ENCODE measurements at regions not wholly inside any gene's neighbourhood (a gene's known extent, or its start where the extent isn't known, plus 50 kb on each side); places are given as distances from the start of the nearest gene placed in this dataset.
"Not testable (repeated sequence)": the region's sequence is repeated elsewhere in the genome, so short reads cannot be mapped to it uniquely, and the experiment has no call there.

- Histone ChIP-seq H3K4me3 (ENCODE audit: low read depth, low read length) (no peak overlapping the region), H3K27me3 (ENCODE audit: control insufficient read depth, insufficient read depth, low read length) (no peaks in the 10 kb centered on the region), H3K36me3 (ENCODE audit: control insufficient read depth, insufficient read depth, low read length) (no peaks in the 10 kb centered on the region)
- TF ChIP-seq CTCF (IDR thresholded peaks at IDR 0.05; ENCODE audit: insufficient read depth, low read length, poor library complexity, severe bottlenecking) = no peak
- DNase-seq (ENCODE audit: low read depth) = no peak
Observed at GRCh38 chr3:35305406-35305805, 333.9 kb upstream of the ARPP21 start.

GRCh38 chr3:35307296-35307695, 332.0 kb upstream of the ARPP21 start:
- Histone ChIP-seq H3K36me3 (ENCODE audit: control insufficient read depth, insufficient read depth, low read length) (no peaks in the 10 kb centered on the region), H3K4me3 (ENCODE audit: low read depth, low read length) (no peak overlapping the region), H3K27me3 (ENCODE audit: control insufficient read depth, insufficient read depth, low read length) (no peaks in the 10 kb centered on the region)
- TF ChIP-seq CTCF (IDR thresholded peaks at IDR 0.05; ENCODE audit: insufficient read depth, low read length, poor library complexity, severe bottlenecking) = no peak
- DNase-seq (ENCODE audit: low read depth) = no peak

GRCh38 chr3:35316841-35317240, 322.5 kb upstream of the ARPP21 start:
- not testable (repeated sequence) for H3K27me3 ChIP-seq (ENCODE audit: control insufficient read depth, insufficient read depth, low read length); H3K36me3 ChIP-seq (ENCODE audit: control insufficient read depth, insufficient read depth, low read length); H3K4me3 ChIP-seq (ENCODE audit: low read depth, low read length); DNase-seq (ENCODE audit: low read depth)

GRCh38 chr3:35320646-35321407, 318.5 kb upstream of the ARPP21 start:
- TF ChIP-seq CTCF (IDR thresholded peaks at IDR 0.05; ENCODE audit: insufficient read depth, low read length, poor library complexity, severe bottlenecking) = no peak
- no peak for DNase-seq (ENCODE audit: low read depth)
- no peak overlapping the region for H3K4me3 ChIP-seq (ENCODE audit: low read depth, low read length)
- no peaks in the 10 kb centered on the region for H3K27me3 ChIP-seq (ENCODE audit: control insufficient read depth, insufficient read depth, low read length)
- no peaks in the 10 kb centered on the region for H3K36me3 ChIP-seq (ENCODE audit: control insufficient read depth, insufficient read depth, low read length)

- TF ChIP-seq CTCF (IDR thresholded peaks at IDR 0.05; ENCODE audit: insufficient read depth, low read length, poor library complexity, severe bottlenecking) = no peak
- Histone ChIP-seq H3K27me3 (ENCODE audit: control insufficient read depth, insufficient read depth, low read length) (no peaks in the 10 kb centered on the region), H3K36me3 (ENCODE audit: control insufficient read depth, insufficient read depth, low read length) (no peaks in the 10 kb centered on the region), H3K4me3 (ENCODE audit: low read depth, low read length) (no peak overlapping the region)
- DNase-seq (ENCODE audit: low read depth) = peak; percentile 90
Observed at GRCh38 chr3:35322070-35322469, 317.3 kb upstream of the ARPP21 start.

- H3K27me3 ChIP-seq (ENCODE audit: control insufficient read depth, insufficient read depth, low read length) = no peaks in the 10 kb centered on the region
- H3K36me3 ChIP-seq (ENCODE audit: control insufficient read depth, insufficient read depth, low read length) = no peaks in the 10 kb centered on the region
- DNase-seq (ENCODE audit: low read depth) = peak; percentile 21
- no peak overlapping the region for H3K4me3 ChIP-seq (ENCODE audit: low read depth, low read length)
- TF ChIP-seq CTCF (IDR thresholded peaks at IDR 0.05; ENCODE audit: insufficient read depth, low read length, poor library complexity, severe bottlenecking) = no peak
Observed at GRCh38 chr3:35335703-35336102, 303.6 kb upstream of the ARPP21 start.
